ENCODE measurements at regions not wholly inside any gene's neighbourhood (a gene's known extent, or its start where the extent isn't known, plus 50 kb on each side); places are given as distances from the start of the nearest gene placed in this dataset.

GRCh38 chr13:40340368-40341095 lies 325.9 kb downstream of the FOXO1 start (continued):
- TF ChIP-seq CTCF (IDR thresholded peaks at IDR 0.05 in 2 of 3, conservative IDR thresholded peaks at IDR 0.05 in 1 of 3; ENCODE audit: control insufficient read depth in 2 of 3, extremely low read depth in 1 of 3, insufficient read depth in 1 of 3, low read depth in 3 of 3, low read length in 3 of 3): no peak
- TF ChIP-seq ZNF622 (IDR thresholded peaks at IDR 0.05): no peak
- no peak for TF ChIP-seq CHD4 (IDR thresholded peaks at IDR 0.05)

- H2AFZ ChIP-seq (ENCODE audit: control insufficient read depth, low read depth, low read length): no peak overlapping the region
- in situ Hi-C loops (cut with MboI) (no loop called here), intact Hi-C loops (cut with micrococcal nuclease; ENCODE audit: unreplicated experiment) (no loop called here)
- RAD21 ChIA-PET (ENCODE audit: unreplicated experiment): no interaction called here
- H3K27ac ChIP-seq (ENCODE audit: control insufficient read depth, insufficient read depth): no peak overlapping the region
- no TSS peak for BruUV-seq (replicated peaks)
- H3K9ac ChIP-seq (ENCODE audit: control insufficient read depth, insufficient read depth, low read length): no peak overlapping the region
- no peaks in the 10 kb centered on the region for H3K36me3 ChIP-seq (ENCODE audit: control insufficient read depth in 2 of 2, insufficient read depth in 2 of 2, low read length in 1 of 2)
- WGBS (ENCODE audit: insufficient coverage, insufficient replicate concordance, low lambda C conversion rate, missing lambda C conversion rate): 0% methylated on average over 1 of the region's 1 CpG
- H3K27me3 ChIP-seq (replicated peaks in 1 of 2; ENCODE audit: control insufficient read depth in 2 of 2, insufficient read depth in 2 of 2, low read length in 1 of 2): no peaks in the 10 kb centered on the region; a peak in 1 of 4 replicates
- FAIRE-seq: no peak
- H4K20me1 ChIP-seq (ENCODE audit: control insufficient read depth, insufficient read depth): no peaks in the 10 kb centered on the region
- no peak for DNase-seq (ENCODE audit: low read depth, low spot score)
- SMC1A ChIA-PET (ENCODE audit: uncharacterized antibody, unreplicated experiment): interaction anchor here (1.0 to 1.3 kb wide), 2 partner anchors 12 to 61 kb away, joined by 3 read pairs; no protein-coding TSS in a partner anchor
- ATAC-seq: no peak
- POLR2A ChIA-PET: no interaction called here
- TF ChIP-seq USF1 (IDR thresholded peaks at IDR 0.05; ENCODE audit: borderline replicate concordance, extremely low read length, insufficient read depth, low read depth, low read length) (no peak), EP300 (IDR thresholded peaks at IDR 0.05; ENCODE audit: borderline replicate concordance in 1 of 2, control insufficient read depth in 1 of 2, low read depth in 2 of 2, low read length in 2 of 2) (no peak), NFXL1 (IDR thresholded peaks at IDR 0.05; ENCODE audit: borderline replicate concordance) (no peak), ATF3 (IDR thresholded peaks at IDR 0.05; ENCODE audit: borderline replicate concordance, extremely low read depth, low read depth, low read length) (no peak), ZNF274 (IDR thresholded peaks at IDR 0.05; ENCODE audit: insufficient read depth, insufficient read length) (no peak), YBX1 (IDR thresholded peaks at IDR 0.05) (no peak), BHLHE40 (IDR thresholded peaks at IDR 0.05; ENCODE audit: borderline replicate concordance in 1 of 2, low read depth in 2 of 2, low read length in 1 of 2) (no peak), CREM (IDR thresholded peaks at IDR 0.05; ENCODE audit: low read depth) (no peak), CBX3 (IDR thresholded peaks at IDR 0.05; ENCODE audit: borderline replicate concordance, low read depth) (no peak), SMARCA5 (IDR thresholded peaks at IDR 0.05) (no peak), TAF1 (IDR thresholded peaks at IDR 0.05; ENCODE audit: borderline replicate concordance, low read depth, low read length) (no peak), CHD1 (IDR thresholded peaks at IDR 0.05; ENCODE audit: low read depth, low read length) (no peak)
- no peak overlapping the region for H3K4me3 ChIP-seq
- CTCF ChIA-PET: no interaction called here
- H3K79me2 ChIP-seq (ENCODE audit: control insufficient read depth, insufficient read depth, low read length): no peaks in the 10 kb centered on the region
- no peak overlapping the region for H3K4me2 ChIP-seq (ENCODE audit: control insufficient read depth, insufficient read depth)
- peaks cover 11% of the 10 kb centered on the region for H3K4me1 ChIP-seq (ENCODE audit: control insufficient read depth, insufficient read depth, low read length)
- H3K9me3 ChIP-seq (replicated peaks; ENCODE audit: control insufficient read depth, insufficient read depth, low read length): no peaks in the 10 kb centered on the region
Measured at GRCh38 chr13:40341096-40341471, 325.4 kb downstream of the FOXO1 start.
